Pancreas (tissue), 10 donors: ENCODE measurements at regions not wholly inside any gene's neighbourhood (a gene's known extent, or its start where the extent isn't known, plus 50 kb on each side); places are given as distances from the start of the nearest gene placed in this dataset.

ENCODE experiments used
- ATAC-seq, 4 donors: fragments of 200-7000 bp; cut with Tn5 transposase; one replicate each; pipeline versions ENCODE4 v1.8.0 to v1.9.1; 2020; ENCODE audit warnings: mild to moderate bottlenecking in 4 of 4, moderate library complexity in 4 of 4
- DNase-seq, 6 donors: peaks; one replicate each; pipeline ENCODE4 v3.0.0-alpha.2; 2020
- FAIRE-seq: peaks from 2 replicates; lab custom pipeline; 2012; peaks lifted over from hg19 to GRCh38; lab: Jason Lieb, UNC
- H3K27ac ChIP-seq, 4 donors: fragments of 200-600 bp; sonication (generic); 1 replicate in 3 of 4; 2 replicates in 1 of 4; pipeline versions ENCODE4 v1.5.0 to v1.8.0; 2020
- H3K27me3 ChIP-seq, 4 donors: fragments of 200-600 bp; one replicate each; pipeline ENCODE4 v1.8.0; 2021
- H3K36me3 ChIP-seq, 3 donors: fragments of 200-600 bp; sonication (generic) in 1 of 3; one replicate each; pipeline versions ENCODE4 v1.5.0 to v1.8.0; 2020 to 2021
- H3K4me1 ChIP-seq, 3 donors: fragments of 200-600 bp; one replicate each; pipeline ENCODE4 v1.8.0; 2021
- H3K4me3 ChIP-seq, 4 donors: fragments of 200-600 bp; sonication (generic) in 2 of 4; one replicate each; pipeline versions ENCODE4 v1.5.0 to v1.8.0; 2020 to 2021
- H3K9me3 ChIP-seq, 4 donors: fragments of 200-600 bp; one replicate each; pipeline ENCODE4 v1.8.0; 2021
- WGBS, 2 donors: extraction: QIAGEN DNeasy Blood & Tissue Kit; methylation state at CpG; one replicate each; pipeline ENCODE4 v1.1.7; 2013; 5-methylcytosine and 5-hydroxymethylcytosine counted together
- intact Hi-C, 3 donors: fragments of 100-400 bp; cut with DNase I; formaldehyde crosslinking; loops; one replicate each; pipeline versions ENCODE4 v1.11.1 to v1.14.2; 2022
- TF ChIP-seq, protein P1 (sequence below), 4 donors: fragments of 200-600 bp; sonication (generic) in 3 of 4; IDR thresholded peaks; one replicate each; pipeline versions ENCODE4 v1.5.0 to v1.8.0; 2021; ENCODE audit warnings: antibody characterized with exemption in 4 of 4
- donor health status: healthy with polysubstance abuse.
- donor health status: DM: no; HTN: no; CAD: no; lungs with moderate emphysema.
- donor health status: DM: no; HTN: no; CAD: no.
- donor health status: control.
- donor health status: control.
- donor health status: Bipolar disorder and iron deficiency.
- donor health status: DM: yes; HTN: yes; CAD: no.
- donor health status: DM: no; HTN: no; CAD: no.
- donor health status: DM: no; HTN: no; CAD: no.
- donor health status: DM: yes; HTN: yes; CAD: no.

- Histone ChIP-seq H3K4me1 (no peaks in the 10 kb centered on the region), H3K27ac (no peak overlapping the region), H3K9me3 (no peaks in the 10 kb centered on the region), H3K4me3 (no peak overlapping the region), H3K27me3 (no peaks in the 10 kb centered on the region), H3K36me3 (no peaks in the 10 kb centered on the region)
- TF ChIP-seq, protein P1, sequence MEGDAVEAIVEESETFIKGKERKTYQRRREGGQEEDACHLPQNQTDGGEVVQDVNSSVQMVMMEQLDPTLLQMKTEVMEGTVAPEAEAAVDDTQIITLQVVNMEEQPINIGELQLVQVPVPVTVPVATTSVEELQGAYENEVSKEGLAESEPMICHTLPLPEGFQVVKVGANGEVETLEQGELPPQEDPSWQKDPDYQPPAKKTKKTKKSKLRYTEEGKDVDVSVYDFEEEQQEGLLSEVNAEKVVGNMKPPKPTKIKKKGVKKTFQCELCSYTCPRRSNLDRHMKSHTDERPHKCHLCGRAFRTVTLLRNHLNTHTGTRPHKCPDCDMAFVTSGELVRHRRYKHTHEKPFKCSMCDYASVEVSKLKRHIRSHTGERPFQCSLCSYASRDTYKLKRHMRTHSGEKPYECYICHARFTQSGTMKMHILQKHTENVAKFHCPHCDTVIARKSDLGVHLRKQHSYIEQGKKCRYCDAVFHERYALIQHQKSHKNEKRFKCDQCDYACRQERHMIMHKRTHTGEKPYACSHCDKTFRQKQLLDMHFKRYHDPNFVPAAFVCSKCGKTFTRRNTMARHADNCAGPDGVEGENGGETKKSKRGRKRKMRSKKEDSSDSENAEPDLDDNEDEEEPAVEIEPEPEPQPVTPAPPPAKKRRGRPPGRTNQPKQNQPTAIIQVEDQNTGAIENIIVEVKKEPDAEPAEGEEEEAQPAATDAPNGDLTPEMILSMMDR (IDR thresholded peaks at IDR 0.05): no peak
- DNase-seq: no peak
- FAIRE-seq: no peak
- 48% methylated on average over 3 of the region's 3 CpGs for WGBS, 2 donors
- intact Hi-C loops: no loop called here
- no peak for ATAC-seq
Observed at GRCh38 chr6:169083508-169083874, 170.2 kb downstream of the THBS2 start.

DNA sequence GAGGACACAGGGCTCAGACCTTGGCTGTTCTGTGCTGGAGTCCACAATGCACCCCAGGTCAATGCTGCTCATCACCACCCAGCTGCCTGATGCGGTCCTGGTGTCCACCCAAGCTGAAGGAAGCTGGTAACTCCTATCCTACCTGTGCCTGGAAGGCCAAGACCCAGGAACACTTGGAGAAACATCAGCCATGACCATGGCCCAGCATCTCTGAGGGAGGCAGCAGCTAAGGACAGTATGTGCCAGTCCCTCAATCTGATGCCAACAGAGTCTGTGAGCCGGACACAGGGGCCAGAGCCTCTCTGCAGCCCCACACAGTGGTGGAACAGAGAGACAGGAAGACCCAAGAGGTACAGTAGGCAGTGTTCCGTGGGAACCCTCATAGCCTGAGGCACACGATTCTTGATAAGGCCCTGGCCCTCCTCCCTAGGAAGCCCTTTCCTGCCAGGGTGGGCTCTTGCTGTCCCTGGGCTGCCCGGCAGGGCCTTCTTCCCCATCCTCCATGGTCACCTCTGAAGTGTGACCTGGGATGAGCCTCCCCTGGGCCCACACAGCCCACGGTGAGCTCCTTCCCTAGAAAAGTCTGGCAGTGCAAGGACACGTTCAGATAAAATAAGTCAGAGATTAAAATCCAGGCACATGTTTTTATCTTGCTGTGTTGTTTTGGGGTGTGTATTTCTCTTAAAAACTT is 170.7 kb downstream of the THBS2 start:
- H3K4me1 ChIP-seq: no peaks in the 10 kb centered on the region
- no peak for ATAC-seq
- WGBS, 2 donors: 59 to 68% methylated on average over 7 of the region's 7 CpGs

DNA sequence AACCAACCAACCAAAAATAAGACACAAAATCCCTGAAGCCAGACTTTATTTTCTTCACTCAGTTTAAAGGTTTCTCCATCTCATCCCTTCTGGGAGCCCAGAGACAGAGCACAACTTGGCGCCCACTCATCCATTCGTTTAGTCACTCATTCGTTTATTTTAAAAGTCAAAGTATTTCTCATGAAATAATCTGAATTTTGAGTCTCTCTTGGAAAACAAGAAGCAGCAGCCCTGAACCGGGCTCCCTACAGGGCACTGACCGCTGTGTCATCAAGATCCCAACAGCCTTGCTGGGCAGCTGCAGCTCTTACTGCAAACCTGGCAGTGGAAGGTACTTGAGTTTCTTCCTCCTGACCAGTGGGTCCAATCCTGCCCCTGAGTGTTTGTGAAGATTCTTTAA is 171.6 kb downstream of the THBS2 start:
- no peak for DNase-seq

More for the DNA sequence above, 170.7 kb downstream of the THBS2 start:
- H3K4me3 ChIP-seq: no peak overlapping the region
- H3K9me3 ChIP-seq: no peaks in the 10 kb centered on the region
- intact Hi-C loops: no loop called here
- TF ChIP-seq, protein P1 (IDR thresholded peaks at IDR 0.05): no peak
- no peaks in the 10 kb centered on the region for H3K27me3 ChIP-seq
- H3K36me3 ChIP-seq: no peaks in the 10 kb centered on the region
- FAIRE-seq (no peak), DNase-seq (no peak)
- H3K27ac ChIP-seq: no peak overlapping the region

DNA sequence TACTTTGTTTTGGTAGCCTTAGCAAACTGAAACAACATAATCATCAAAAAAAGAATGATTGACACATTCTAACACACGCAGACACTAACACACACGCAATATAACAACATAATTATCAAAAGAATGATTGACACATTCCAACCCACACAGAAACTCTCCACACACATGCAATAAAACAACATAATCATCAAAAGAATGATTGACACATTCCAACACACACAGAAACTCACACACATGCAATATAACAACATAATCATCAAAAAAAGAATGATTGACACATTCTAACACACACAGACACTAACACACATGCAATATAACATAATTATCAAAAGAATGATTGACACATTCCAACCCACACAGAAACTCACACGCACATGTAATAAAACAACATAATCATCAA is 172.4 kb downstream of the THBS2 start:
- ATAC-seq (no peak), FAIRE-seq (no peak), DNase-seq (no peak)
- Histone ChIP-seq H3K27ac (no peak overlapping the region), H3K9me3 (no peaks in the 10 kb centered on the region), H3K4me3 (no peak overlapping the region), H3K4me1 (no peaks in the 10 kb centered on the region), H3K36me3 (no peaks in the 10 kb centered on the region), H3K27me3 (no peaks in the 10 kb centered on the region)
- 52 to 59% methylated on average over 3 of the region's 3 CpGs for WGBS, 2 donors
- intact Hi-C loops: no loop called here
- TF ChIP-seq, protein P1 (IDR thresholded peaks at IDR 0.05): no peak

More for the DNA sequence above, 171.6 kb downstream of the THBS2 start:
- ATAC-seq (no peak), FAIRE-seq (no peak)
- TF ChIP-seq, protein P1 (IDR thresholded peaks at IDR 0.05): no peak
- Histone ChIP-seq H3K36me3 (no peaks in the 10 kb centered on the region), H3K9me3 (no peaks in the 10 kb centered on the region), H3K4me1 (no peaks in the 10 kb centered on the region), H3K27me3 (no peaks in the 10 kb centered on the region), H3K4me3 (no peak overlapping the region), H3K27ac (no peak overlapping the region)
- WGBS, 2 donors: 69 to 76% methylated on average over 5 of the region's 5 CpGs
- intact Hi-C loops: no loop called here

DNA sequence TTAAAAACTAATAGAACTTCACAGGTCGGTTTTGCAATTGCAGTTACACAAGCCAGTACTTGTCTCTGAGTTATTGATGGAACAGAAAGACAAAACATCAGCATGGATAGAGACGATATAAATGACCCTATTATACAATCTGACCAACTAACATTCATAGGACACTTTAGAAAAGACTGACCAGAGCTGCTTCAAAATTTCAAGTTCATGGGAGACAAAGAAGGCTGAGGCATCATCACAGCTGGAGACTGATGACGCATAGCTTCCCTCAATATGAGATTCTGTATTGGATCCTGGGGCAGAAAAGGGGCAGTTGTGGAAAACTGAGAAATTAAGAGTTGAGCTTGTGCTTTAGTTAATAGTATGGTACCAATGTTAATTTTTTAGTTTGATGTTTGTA is 174.0 kb downstream of the THBS2 start:
- 54 to 63% methylated on average over 3 of the region's 3 CpGs for whole genome bisulfite sequencing, 2 donors
- no peak overlapping the region for H3K27ac ChIP-seq
- FAIRE-seq: no peak
- no peaks in the 10 kb centered on the region for H3K4me1 ChIP-seq
- H3K4me3 ChIP-seq: no peak overlapping the region
- H3K27me3 ChIP-seq: no peaks in the 10 kb centered on the region
- ATAC-seq: no peak
- H3K9me3 ChIP-seq: no peaks in the 10 kb centered on the region
- TF ChIP-seq, protein P1 (IDR thresholded peaks at IDR 0.05): no peak
- no peak for DNase-seq
- intact Hi-C loops: no loop called here
- no peaks in the 10 kb centered on the region for H3K36me3 ChIP-seq
